HEK293T (cell line): ENCODE measurements at regions not wholly inside any gene's neighbourhood (a gene's known extent, or its start where the extent isn't known, plus 50 kb on each side); places are given as distances from the start of the nearest gene placed in this dataset.

Experiments
- CTCF ChIA-PET: fragments of 350-600 bp; formaldehyde crosslinking; extraction: SDS; loops from one replicate; lab custom pipeline; 2021; ENCODE audit warnings: antibody characterized with exemption, inconsistent platforms; lab: Yijun Ruan, JAX
- POLR2A ChIA-PET: fragments of 350-600 bp; formaldehyde crosslinking; extraction: SDS; loops from one replicate; lab custom pipeline; 2020; ENCODE audit warnings: antibody characterized with exemption, inconsistent platforms; lab: Yijun Ruan, JAX
- DNase-seq: peaks from one replicate; pipeline ENCODE4 v3.0.0; 2012; ENCODE audit warnings: mixed read lengths; ENCODE audit errors: extremely low spot score
- ARNT ChIP-seq: fragments of 450-650 bp; IDR thresholded peaks from 2 replicates; pipeline ENCODE4 v1.6.1; 2017; ENCODE audit warnings: mild to moderate bottlenecking
- BHLHE40 ChIP-seq: fragments of 450-650 bp; IDR thresholded peaks from 2 replicates; pipeline ENCODE4 v1.6.1; 2016; ENCODE audit warnings: mild to moderate bottlenecking, moderate library complexity, borderline replicate concordance
- CTBP1 ChIP-seq: fragments of 450-650 bp; IDR thresholded peaks from 2 replicates; pipeline ENCODE4 v1.6.1; 2016; ENCODE audit warnings: borderline replicate concordance
- ELF4 ChIP-seq: fragments of 450-650 bp; IDR thresholded peaks from 2 replicates; pipeline ENCODE4 v1.6.1; 2017; ENCODE audit warnings: antibody characterized with exemption
- FOXA1 ChIP-seq: fragments of 450-650 bp; IDR thresholded peaks from 2 replicates; pipeline ENCODE4 v1.6.1; 2016; ENCODE audit warnings: mild to moderate bottlenecking
- FOXK2 ChIP-seq: fragments of 450-650 bp; IDR thresholded peaks from 2 replicates; pipeline ENCODE4 v1.6.1; 2016; ENCODE audit warnings: mild to moderate bottlenecking
- FOXM1 ChIP-seq: fragments of 450-650 bp; IDR thresholded peaks from 2 replicates; pipeline ENCODE4 v1.6.1; 2017; ENCODE audit warnings: mild to moderate bottlenecking, borderline replicate concordance
- HDGF ChIP-seq: fragments of 450-650 bp; IDR thresholded peaks from 2 replicates; pipeline ENCODE4 v1.6.1; 2017; ENCODE audit warnings: antibody characterized with exemption, borderline replicate concordance
- L3MBTL2 ChIP-seq: fragments of 450-650 bp; conservative IDR thresholded peaks from 2 replicates; pipeline ENCODE4 v1.6.1; 2016; ENCODE audit warnings: mild to moderate bottlenecking
- LEF1 ChIP-seq: fragments of 450-650 bp; IDR thresholded peaks from 2 replicates; pipeline ENCODE4 v1.6.1; 2017; ENCODE audit warnings: mild to moderate bottlenecking, borderline replicate concordance
- NFRKB ChIP-seq: fragments of 450-650 bp; IDR thresholded peaks from 2 replicates; pipeline ENCODE4 v1.6.1; 2016; ENCODE audit warnings: mild to moderate bottlenecking, moderate library complexity
- SP1 ChIP-seq: fragments of 450-650 bp; IDR thresholded peaks from 2 replicates; pipeline ENCODE4 v1.6.1; 2017
- SUZ12 ChIP-seq: fragments of 450-650 bp; IDR thresholded peaks from 2 replicates; pipeline ENCODE4 v1.6.1; 2016; ENCODE audit warnings: mild to moderate bottlenecking
- TARDBP ChIP-seq: fragments of 450-650 bp; IDR thresholded peaks from 2 replicates; pipeline ENCODE4 v1.6.1; 2016
- ZNF384 ChIP-seq: fragments of 450-650 bp; IDR thresholded peaks from 2 replicates; pipeline ENCODE4 v1.6.1; 2016
- TF ChIP-seq, protein P1 (sequence below): fragments of 450-650 bp; IDR thresholded peaks from 2 replicates; pipeline ENCODE4 v1.6.1; 2016

DNA sequence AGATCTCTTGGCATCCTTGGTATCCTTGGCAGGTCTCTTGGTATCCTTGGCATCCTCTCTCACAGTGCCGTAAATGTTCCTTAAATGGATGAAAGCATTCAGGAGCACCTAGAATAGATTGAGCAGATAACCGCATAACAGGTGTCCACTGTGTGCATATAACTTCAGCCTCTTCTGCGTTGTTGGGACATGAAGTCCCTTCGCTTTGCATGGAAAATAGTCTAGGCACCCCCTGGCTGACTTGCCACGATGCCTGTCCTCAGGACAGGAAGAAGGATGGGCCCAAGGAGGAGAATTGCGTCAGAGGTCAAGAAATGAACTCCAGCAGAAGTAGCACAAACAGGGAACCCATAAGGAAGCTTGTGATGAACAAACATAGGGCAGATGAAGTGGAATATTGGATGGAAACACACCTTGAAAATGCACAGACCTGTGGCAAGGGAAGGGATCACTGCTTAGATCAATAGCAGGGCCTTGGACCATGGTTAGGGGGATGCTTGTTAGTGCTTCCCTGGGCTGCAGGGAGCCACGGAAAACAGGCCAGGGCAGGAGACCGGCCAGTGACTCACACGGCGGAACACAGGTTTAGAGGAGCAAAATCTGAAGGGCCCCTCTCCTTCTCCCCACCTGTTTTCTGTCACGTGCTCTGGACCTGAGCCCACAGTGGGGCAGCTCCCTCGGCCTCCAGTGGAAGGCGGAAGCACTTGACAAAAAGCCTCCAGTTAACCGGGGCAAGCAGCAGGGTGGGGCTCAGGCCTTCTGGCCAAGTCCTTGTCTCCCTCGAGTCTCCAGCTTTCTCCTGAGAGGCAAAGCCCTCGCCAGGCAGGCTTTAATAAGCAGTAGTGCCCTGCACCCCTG is 99.2 kb upstream of the ASAP2 start:
- ChIA-PET POLR2A (no interaction called here), CTCF (no interaction called here)
- no peak for DNase-seq
- no peak for TF ChIP-seq HDGF
- no peak for TF ChIP-seq CTBP1
- TF ChIP-seq FOXM1 = no peak
- TF ChIP-seq LEF1 = no peak
- TF ChIP-seq, protein P1, sequence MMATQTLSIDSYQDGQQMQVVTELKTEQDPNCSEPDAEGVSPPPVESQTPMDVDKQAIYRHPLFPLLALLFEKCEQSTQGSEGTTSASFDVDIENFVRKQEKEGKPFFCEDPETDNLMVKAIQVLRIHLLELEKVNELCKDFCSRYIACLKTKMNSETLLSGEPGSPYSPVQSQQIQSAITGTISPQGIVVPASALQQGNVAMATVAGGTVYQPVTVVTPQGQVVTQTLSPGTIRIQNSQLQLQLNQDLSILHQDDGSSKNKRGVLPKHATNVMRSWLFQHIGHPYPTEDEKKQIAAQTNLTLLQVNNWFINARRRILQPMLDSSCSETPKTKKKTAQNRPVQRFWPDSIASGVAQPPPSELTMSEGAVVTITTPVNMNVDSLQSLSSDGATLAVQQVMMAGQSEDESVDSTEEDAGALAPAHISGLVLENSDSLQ = no peak
- no peak for TF ChIP-seq NFRKB
- TF ChIP-seq SUZ12 = no peak
- no peak for TF ChIP-seq ARNT
- TF ChIP-seq BHLHE40 = no peak
- TF ChIP-seq ELF4 = no peak
- no peak for TF ChIP-seq TARDBP
- no peak for TF ChIP-seq L3MBTL2
- TF ChIP-seq FOXA1 = no peak
- TF ChIP-seq SP1 = no peak
- TF ChIP-seq FOXK2 = no peak
- no peak for TF ChIP-seq ZNF384

DNA sequence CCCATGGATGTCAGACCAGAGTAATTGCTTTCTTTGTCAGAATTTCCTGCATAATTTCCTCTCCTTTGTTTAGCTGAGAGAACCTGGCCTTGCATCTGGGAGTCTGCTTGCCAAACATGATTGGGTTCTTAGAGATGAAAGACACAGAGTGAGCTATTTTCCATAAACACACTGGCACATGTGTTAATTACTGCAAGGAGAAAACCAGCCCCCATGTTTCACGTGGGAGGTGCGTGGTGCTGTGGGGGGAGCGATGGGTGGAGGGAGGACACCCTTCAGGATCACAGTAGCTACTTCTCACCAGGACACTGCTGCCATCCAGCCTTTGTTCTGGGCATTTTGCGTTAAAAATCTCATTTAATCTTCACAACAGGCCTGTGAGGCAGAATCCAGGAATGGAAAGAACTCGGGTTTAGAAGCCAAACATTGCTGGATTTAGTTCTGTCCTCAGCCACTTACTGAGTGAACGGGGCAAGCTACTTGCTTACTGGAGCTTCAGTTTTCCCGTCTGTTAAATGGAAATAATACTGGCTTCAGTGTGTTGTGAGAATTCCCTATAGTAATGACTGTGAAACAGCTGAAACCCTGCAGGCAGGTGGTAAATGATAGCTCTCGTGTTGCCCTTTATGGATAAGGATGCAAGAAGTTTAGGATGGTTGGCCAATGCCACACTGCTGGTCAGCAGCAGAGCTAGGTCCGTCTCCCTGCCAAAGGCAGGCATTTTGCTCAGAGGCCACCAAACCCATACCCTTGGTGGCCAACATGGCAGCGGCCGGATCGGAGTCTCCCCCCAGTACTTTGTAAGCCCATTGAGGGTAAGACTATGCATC is 100.1 kb upstream of the ASAP2 start:
- ChIA-PET CTCF (interaction anchor here (0.7 kb wide), 1 partner anchor 33 kb away, joined by 3 read pairs; no protein-coding TSS in a partner anchor), POLR2A (no interaction called here)
- no peak for TF ChIP-seq SUZ12
- TF ChIP-seq FOXA1 = no peak
- TF ChIP-seq NFRKB = no peak
- TF ChIP-seq, protein P1 = no peak
- no peak for TF ChIP-seq HDGF
- TF ChIP-seq L3MBTL2 = no peak
- TF ChIP-seq ELF4 = no peak
- TF ChIP-seq LEF1 = no peak
- no peak for TF ChIP-seq ZNF384
- no peak for TF ChIP-seq SP1
- TF ChIP-seq BHLHE40 = no peak
- no peak for TF ChIP-seq CTBP1
- TF ChIP-seq FOXK2 = no peak
- no peak for TF ChIP-seq TARDBP
- no peak for TF ChIP-seq FOXM1
- TF ChIP-seq ARNT = no peak
- DNase-seq = no peak

DNA sequence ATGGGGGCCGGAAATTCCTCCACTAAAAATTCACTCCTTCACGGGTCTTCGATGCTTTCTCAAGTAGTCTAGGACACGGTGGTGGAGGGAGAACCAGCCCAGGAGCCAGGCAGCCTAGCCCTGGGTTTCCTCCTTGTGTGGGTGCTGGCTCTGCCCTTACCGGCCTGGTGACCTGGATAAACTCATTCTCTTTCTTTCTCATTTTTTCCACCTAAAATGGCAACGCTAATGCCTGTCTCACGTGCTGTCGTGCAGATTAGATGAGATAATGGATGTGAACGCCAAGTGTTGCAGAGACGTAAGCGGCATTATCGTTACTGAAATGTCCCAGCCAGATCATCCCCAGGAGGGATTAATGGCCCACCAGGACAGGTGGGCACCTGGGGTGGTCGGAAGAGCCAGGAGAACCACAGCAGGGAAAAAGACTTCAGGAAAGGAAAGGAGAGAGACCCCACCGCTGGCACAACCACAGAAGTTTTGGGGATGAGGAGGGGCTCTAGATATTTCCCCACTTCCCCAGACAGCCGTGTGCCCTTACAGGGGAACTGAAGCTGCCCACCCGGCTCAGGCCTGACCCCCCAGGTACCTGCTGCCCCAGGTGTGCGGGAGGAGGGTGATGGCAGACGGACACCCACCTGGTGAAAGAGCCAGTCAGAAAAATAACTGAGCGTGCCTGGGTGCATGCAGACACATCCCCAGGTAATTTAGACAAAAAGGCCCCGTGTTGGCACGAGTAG is 100.8 kb upstream of the ASAP2 start:
- CTCF ChIA-PET = interaction anchor here (0.7 kb wide), 1 partner anchor 34 kb away, joined by 3 read pairs; no protein-coding TSS in a partner anchor
- TF ChIP-seq ARNT = no peak
- TF ChIP-seq HDGF = no peak
- no peak for TF ChIP-seq NFRKB
- TF ChIP-seq SUZ12 = no peak
- no peak for TF ChIP-seq FOXA1
- no peak for TF ChIP-seq ELF4
- no peak for TF ChIP-seq FOXM1
- POLR2A ChIA-PET = no interaction called here
- no peak for DNase-seq

GRCh38 chr2:9103663-9104277 is 100.3 kb upstream of the MBOAT2 start:
- TF ChIP-seq LEF1 (no peak), HDGF (no peak), ELF4 (no peak), FOXK2 (no peak), TARDBP (no peak), ZNF384 (no peak), L3MBTL2 (no peak), SP1 (no peak), SUZ12 (no peak), FOXM1 (no peak), ARNT (no peak), NFRKB (no peak), FOXA1 (no peak), BHLHE40 (no peak), CTBP1 (no peak)
- TF ChIP-seq, protein P1 = no peak
- ChIA-PET POLR2A (interaction anchor here (1.3 kb wide), 1 partner anchor 99 kb away, joined by 3 read pairs; no protein-coding TSS in a partner anchor), CTCF (no interaction called here)
- DNase-seq = no peak
